NOMO-1 (cell line): ENCODE measurements at regions not wholly inside any gene's neighbourhood (a gene's known extent, or its start where the extent isn't known, plus 50 kb on each side); places are given as distances from the start of the nearest gene placed in this dataset.
"Not testable (repeated sequence)": the region's sequence is repeated elsewhere in the genome, so short reads cannot be mapped to it uniquely, and the experiment has no call there.

Experiments used
- DNase-seq, 2 experiments: peaks; one replicate each; lab custom pipeline; 2025; ENCODE audit not compliant: unreplicated experiment in 2 of 2; lab: John Stamatoyannopoulos, UW

DNA sequence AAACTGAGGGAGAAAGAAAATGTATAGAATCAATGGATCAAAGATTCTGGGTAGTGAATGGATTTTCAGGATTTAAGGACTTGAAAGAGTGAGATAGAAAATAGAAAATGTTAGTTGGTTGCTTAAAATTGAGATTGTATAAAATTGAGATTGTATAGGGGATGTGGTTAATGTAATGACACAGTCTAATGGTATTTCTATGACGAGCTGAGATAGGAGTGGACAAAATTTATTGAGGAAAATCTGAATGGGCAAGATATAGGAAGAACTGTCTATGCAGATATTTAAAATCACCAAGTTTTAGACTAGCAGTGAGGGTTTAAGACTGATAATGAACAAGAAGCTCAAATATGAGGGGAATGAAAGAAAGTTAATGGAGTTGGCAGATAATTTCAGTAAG lies 406.6 kb downstream of the NYAP2 start:
- no peak for DNase-seq

DNA sequence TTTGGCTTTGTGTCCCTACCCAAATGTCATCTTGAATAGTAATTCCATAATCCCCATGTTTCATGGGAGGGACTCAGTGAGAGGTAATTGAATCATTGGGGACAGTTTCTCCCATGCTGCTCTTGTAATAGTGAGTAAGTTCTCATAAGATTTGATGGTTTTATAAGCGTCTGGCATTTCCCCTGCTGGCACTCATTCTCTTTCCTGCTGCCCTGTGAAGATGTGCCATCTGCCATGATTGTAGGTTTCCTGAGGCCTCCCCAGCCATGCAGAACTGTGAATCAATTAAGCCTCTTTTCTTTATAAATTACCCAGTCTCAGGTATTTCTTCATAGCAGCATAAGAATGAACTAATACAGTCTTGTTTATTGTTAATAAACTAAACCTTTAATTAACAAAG lies 402.6 kb downstream of the NYAP2 start:
- DNase-seq: not testable (repeated sequence)

DNA sequence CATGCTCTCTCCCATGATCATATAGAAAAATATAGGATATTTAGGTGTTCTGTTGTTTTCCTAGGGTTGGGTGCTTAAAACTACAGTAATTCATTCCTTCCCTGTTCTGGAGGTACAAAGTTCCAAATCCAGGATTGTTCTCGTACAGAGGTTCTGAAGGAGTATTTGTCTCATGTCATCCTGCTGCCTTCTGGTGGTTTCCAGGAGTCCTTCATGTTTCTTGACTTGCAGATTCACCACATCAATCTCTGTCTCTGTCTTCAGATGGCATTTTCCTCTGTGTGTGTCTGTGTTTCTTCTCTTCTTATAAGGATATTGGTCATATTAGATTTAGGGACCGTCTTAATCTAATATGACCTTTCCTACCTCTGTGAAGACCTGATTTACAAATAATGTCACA lies 397.9 kb downstream of the NYAP2 start:
- DNase-seq: no peak

DNA sequence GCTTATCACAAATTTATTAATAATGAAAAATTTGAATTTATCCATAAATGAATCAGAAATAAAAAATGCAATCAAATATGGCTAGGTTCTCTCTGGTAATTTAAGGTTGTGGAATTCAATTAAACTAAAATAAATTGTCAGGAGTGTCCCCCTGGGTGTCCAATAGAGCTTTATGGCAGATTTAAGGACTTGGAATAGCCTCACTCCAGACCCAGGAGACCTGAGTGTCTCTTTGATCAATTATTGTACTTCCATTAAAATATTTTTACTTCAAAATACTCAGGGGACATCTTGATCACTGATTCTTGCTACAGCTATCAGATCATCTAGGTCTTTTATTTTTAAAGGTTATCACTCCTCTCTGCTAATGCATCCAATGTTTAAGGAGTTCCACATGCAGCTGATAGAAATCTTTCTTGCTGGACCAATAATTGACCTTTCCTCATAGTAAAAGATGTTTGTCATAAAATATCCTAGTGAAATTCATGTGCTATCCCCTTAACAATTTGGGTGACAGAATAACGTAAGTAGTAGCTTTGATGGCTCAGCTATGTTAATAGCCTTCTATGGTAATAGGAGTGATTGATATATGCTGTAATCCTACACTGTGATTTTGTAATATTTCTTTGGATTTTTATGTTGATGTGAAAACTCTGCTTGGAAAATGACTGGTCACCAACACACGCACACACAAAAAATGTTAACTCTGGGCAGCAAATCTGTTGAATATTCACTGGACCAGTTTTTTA lies 395.3 kb downstream of the NYAP2 start:
- DNase-seq: no peak

DNA sequence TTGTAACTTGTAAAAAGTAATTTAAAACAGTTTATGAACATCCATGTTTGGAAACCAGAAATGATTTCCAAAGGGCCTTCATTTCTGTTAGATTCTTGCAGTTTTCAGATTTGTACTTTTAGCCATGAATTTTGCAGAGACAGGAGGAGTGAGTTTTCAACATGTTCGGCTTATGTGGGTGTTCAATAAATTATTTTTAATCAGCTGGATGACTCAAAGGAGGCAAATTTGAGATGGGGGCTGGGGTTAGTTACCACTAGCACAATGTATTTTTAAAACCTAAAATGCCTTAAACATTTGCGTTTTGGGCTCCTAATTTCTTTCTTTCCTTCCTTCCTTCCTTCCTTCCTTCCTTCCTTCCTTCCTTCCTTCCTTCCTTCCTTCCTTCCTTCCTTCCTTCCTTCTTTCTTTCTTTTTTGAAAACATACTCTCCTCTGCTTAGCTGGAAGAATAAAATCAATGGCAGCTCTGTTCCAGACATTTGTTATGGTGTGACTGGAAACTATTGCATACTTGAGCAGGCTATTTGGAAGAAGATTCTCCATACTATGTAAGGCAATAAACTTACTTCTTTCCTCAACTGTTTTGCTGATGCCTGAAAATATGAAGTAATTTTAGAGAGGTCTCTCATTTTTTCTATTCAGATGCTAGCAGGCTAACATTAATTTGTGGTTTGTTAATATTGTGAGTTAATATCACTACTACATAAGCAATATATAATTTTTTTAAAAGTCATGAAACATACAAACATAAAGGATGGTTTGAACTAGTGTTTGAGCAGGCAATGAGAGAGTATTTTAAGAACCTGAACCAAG lies 394.4 kb downstream of the NYAP2 start:
- no peak for DNase-seq

DNA sequence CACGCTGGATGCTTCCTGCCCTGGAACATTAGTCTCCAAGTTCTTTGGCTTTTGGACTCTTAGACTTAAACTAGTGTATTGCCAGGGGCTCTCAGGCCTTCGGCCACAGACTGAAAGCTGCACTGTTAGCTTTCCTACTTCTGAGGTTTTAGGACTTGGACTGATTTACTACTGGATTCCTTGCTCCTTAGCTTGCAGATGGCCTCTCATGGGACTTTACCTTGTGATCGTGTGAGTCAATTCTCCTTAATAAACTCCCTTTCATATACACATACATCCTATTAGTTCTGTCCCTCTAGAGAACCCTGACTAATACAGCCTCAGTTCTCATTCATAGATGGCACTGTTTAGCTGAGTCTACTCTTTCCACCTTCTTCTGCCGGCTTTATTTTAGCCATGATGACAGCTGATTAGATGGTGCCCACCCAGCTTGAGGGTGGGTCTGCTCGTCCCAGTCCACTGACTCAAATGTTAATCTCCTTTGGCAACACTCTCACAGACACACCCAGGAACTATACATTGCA lies 389.1 kb downstream of the NYAP2 start:
- DNase-seq: no peak

DNA sequence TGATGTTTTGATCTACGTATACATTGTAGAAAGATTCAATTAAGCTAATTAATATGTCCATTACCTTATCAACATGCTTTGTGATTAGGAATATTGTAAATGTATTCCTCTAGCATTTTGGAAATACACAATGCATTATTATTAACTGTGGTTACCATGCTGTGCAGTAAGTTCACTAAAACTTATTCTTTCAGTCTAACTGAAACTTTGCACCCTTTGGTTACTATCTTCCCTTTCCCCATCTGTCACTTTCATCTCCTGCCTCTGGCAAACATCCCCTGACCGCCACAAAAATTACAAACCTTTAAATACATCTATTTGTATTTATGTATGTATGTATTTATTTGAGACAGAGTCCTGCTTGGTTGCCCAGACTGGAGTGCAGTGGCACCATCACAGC lies 388.0 kb downstream of the NYAP2 start:
- no peak for DNase-seq

DNA sequence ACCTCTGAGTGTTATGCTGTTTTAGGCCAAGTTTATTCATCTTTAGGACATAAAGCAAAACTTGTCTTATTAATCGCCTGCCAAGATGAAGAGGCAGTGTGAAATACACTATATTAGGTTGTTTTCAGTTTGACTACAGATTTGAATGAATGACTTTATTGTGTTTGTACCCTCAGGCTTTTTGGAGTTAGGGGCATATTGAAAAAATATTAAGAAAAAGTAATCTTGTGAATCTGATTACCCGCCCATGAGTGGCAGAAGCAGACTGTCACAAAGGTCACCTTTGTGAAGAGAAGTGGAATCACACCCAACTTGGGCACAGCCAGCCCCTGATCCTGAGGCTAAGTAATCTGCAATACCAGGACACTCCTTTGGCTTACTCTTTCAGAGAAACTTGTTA lies 382.5 kb downstream of the NYAP2 start:
- DNase-seq: no peak

DNA sequence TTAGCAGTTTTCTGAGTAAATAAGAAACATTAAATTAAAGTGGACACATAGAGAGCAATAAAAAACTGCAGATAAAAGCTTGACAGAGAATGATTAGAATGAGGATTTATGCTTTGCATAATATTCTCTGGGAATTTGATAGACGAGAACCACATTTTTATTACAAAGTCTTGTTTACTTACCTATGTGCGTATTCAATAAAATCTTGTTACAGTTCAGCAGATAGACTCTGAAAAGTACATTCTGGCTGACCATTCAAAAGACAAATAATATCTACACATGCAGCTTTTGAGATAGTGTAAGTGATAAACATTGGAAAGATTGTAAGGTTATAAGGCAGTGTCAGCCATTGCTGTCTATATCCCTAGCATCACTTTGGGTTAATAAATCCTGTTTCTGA lies 381.6 kb downstream of the NYAP2 start:
- no peak for DNase-seq

DNA sequence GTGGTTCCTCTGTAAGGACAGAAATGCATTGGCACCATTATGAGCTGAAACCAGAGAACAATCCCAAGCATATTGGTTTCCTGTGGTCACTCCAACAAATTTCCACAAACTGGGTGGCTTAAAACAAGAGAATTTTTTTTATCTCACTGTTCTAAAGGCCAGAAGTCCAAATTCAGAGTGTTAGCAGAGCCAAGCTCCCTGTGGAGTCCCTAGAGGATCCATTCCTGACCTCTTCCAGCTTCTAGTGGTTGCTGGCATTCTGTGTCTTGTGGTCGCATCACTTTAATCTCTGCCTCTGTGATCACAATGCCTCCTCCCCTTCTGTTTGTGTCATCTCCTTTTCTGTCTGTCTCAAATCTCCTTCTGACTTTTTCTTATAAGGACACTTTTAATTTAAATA lies 380.3 kb downstream of the NYAP2 start:
- no peak for DNase-seq

DNA sequence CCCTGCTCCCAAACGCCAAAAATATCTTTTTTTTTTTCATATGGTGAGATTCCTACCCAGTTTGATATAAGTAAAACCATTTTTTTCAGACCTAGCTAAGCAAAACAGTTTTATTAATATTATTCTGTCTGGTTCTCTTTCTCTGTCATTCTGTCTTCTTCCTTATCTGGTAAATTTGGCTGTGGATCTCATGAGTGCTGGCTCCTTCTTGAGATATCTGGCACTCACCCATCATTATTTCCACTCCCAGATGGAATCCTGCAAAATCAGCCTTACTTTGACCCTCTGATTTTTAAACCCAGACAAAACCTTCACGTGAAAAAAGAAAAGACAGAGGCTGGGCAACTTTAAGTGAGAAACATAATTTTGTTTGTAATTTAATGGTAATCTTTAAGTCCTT lies 373.6 kb downstream of the NYAP2 start:
- DNase-seq: no peak

DNA sequence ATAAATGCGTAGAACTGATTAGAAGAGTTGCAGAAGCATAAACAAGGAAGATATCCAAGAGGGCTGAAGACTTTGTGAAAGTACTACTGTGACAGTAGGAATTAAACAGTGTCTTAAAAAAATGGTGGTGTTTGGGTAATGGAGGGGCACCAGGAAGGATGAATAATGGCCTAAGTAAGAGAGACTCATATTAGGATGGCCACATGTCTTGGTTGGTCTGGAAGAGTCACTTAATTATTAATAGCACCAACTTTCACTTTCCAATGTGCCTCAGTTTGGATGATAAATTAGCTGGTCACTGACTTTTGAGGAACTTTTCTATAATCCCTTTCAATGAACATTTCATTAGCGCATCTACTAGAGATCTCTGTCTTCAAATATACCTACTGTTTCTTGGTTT lies 372.2 kb downstream of the NYAP2 start:
- DNase-seq: no peak

DNA sequence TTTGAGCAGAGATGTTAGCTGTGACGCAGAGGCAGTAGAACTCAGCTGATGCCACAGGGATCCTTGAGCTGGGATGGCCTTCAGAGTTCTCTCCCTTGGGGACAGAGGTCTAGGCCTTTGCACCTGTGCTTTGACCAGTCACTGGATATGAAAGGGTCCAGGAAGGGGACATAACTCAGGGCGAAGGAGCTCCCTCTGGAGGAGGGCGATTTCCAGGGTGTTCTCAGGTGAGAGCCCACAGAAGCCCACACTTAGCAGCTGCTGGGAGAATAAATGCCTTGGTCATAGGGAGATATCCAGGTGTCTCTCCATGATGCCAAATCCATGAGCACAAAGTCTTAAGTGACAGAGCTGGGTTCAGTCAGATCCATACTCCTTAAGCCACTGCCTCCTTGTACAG lies 369.2 kb downstream of the NYAP2 start:
- no peak for DNase-seq

DNA sequence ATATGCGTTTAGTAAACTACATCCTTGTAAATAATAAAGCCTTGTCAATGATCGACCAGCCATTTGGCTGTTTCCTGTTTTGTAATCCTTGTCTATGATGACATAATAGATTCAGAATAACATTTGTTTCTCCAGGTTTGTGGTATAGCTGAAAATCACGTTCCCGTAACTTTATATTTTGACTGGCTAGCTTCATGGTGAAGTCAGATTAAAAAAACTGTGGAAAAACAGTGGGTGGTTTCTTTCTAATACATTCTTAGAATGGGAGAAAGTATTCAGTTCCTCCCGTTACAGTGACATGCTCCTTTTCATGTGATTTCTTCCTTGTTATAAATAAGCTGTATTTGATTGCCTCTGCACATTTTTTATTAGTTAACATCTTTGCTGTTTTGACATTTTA lies 366.9 kb downstream of the NYAP2 start:
- no peak for DNase-seq

DNA sequence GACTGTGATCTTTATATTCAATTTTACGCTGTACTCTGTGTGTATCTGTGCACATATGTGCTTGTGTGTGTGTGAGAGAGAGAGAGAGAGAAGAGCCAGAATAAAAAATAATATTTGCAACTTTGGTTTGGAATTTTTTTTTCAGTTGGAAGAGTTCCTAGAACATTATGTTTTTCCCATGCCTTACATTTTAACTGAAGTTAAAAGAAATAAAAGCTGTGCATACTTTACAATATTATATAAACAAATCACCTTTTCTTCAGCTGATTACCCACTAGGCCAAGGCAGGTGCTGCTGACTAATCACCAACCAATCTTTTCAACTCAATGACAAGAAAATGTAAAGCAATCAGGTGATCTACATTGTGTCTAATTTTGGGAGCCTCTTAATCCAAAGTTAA lies 366.3 kb downstream of the NYAP2 start:
- DNase-seq: no peak

DNA sequence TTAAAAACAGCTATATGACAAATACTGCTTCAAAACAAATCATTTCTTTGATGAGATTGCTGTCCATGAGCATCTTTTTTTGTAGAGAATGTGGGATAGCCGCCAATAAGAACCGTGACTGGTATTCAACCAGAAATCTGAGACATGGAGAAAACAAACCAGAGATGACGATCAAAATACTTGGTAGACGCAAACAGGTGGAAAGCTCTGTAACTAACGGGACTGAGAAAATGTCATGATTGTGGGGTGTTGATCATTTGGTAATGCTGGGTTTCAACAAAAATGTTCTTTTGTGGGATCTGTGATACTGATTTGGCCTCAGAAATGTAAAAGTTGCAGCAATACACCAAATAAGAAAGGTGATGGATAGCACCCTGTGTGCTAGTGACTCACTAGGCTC lies 364.8 kb downstream of the NYAP2 start:
- no peak for DNase-seq

DNA sequence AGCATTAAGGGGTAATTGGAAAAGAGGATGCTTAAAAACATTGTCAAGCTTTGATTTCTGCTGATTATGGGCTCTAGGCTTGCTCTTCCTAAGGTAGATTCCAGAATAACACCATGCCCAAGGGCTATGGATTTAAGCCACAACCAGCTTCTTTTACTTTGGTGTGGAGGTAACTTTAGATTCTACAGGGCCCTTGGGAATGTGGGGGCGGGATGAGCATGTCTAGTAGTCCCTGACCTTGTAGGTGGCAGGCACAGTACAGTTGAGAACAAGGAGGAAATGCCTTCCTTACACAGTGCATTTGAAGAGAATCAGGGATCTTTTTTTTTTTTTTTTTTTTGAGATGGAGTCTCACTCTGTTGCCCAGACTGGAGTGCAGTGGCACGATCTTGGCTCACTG lies 364.2 kb downstream of the NYAP2 start:
- no peak for DNase-seq

DNA sequence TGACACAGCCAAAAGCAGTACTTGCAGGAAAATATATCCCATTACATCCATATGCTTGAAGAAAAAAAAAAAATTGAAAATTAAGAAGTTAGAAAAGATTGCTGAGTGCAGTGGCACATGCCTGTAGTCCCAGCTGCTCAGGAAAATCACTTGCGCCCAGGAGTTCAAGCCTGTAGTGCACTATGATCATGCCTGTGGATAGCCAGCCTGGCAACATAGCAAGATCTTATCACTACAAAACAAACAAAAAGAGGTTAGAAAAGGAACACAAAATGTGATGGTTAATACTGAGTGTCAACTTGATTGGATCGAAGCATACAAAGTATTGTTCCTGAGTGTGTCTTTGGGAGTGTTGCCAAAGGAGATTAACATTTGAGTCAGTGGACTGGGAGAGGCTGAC lies 361.9 kb downstream of the NYAP2 start:
- DNase-seq: no peak

DNA sequence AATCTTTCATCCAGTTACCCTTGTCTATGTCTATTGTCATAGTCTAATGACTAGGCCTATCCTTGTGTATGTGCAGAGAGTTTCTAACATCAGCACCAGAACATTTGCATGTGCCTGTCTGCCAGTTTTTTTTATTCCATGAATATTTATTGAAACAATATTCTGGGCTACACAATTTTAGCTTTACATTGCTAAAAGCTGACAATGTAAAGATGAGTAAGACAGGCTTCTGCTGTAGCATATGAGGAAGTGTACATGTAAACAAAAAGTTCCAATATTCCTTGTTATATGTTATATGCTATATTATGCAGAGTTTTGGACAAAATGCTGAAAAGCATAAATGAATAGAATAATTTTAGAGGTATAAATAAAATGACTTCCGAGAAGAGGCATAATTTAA lies 357.7 kb downstream of the NYAP2 start:
- no peak for DNase-seq

DNA sequence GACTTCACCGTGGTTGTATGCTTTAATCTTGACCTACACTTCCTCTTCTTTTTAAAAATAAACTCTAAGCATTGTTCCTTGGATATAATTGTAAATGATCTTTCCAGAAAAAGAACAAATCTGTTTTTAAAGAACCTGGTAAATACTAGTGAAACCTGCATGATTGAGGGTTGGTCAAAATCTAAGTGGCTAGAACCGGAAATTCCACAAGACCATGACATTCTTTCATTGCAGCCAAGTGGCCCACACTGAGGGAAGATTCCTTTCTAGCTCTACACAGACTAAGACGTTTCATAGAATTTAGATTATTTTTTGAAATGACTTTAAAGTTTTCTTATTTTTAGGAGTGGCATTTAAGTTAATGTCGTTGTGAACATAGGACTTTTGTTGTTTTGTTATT lies 356.7 kb downstream of the NYAP2 start:
- DNase-seq: no peak

DNA sequence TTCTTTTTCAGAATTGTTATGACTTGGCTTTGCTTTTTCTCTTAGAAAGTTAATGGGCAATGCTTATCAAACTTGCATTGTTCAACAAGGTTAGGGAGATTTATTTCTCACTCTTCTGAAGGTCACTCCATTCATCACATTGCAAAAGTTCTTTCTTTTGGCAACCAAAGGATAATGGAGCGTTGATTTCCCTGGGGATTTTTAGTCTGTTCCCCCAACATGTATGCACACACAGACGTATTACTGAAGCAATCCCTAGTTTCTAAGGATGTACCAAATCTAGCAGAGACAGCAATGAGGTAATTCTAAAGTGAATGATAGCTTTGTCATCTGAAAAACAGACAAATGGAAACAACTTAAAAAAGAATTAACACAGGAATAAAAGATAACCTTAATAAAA lies 349.1 kb downstream of the NYAP2 start:
- no peak for DNase-seq

DNA sequence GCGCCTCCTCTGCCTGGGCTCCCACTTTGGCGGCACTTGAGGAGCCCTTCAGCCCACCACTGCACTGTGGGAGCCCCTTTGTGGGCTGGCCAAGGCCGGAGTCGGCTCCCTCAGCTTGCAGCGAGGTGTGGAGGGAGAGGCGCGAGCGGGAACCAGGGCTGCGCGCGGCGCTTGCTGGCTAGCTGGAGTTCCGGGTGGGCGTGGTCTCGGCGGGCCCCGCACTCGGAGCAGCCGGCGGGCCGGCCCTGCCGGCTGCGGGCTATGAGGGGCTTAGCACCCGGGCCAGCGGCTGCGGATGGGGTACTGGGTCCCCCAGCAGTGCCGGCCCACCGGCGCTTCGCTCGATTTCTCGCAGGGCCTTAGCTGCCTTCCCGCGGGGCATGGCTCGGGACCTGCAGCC lies 344.5 kb downstream of the NYAP2 start:
- peak in 1 of 2 experiments; percentile 11 for DNase-seq
